ENCODE measurements at regions not wholly inside any gene's neighbourhood (a gene's known extent, or its start where the extent isn't known, plus 50 kb on each side); places are given as distances from the start of the nearest gene placed in this dataset.

DNA sequence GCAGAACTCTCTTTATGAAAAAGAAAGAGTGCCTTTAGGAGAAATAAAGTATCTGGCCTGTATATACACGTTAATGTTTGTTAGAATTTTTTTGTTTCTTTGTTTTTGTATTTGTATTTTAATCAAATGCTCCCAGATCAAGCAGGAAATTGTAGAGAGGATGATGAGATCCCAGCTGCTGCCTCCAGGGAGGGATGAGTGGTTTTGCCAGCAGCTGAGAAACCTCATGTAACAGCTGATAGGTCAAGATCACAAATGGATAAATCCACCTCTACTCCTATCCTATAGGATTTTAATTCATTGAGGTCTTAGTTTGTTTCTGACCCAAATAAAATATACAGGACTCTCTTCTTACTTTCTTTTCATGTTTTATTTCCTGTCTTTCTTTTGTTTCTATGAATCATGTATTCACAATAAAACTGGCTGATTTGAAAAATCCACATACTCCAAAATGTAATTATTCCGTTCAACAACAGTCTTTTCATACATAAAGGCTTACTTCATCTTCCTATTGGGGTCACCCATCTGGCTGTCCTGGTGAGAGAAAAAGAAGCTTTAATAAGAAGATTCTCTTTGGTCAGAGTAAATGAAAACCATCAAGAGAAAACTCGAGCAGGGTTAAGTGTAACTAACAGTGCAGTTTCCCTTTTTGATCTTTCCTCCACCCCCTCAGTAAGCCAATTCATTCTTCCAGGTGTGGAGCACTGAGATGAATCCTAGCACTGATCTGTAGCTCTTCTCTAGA is 129.3 kb upstream of the PLPPR5 start:
- Histone ChIP-seq H3K27ac (no peak overlapping the region), H3K36me3 (no peaks in the 10 kb centered on the region), H3K9me3 (ENCODE audit: low read depth) (no peaks in the 10 kb centered on the region), H3K4me1 (ENCODE audit: low read depth) (no peaks in the 10 kb centered on the region), H3K4me3 (no peak overlapping the region), H3K27me3 (no peaks in the 10 kb centered on the region)
- no peak for DNase-seq (ENCODE audit: low read depth in 1 of 2, low spot score in 1 of 2)
- TF ChIP-seq, protein P1, sequence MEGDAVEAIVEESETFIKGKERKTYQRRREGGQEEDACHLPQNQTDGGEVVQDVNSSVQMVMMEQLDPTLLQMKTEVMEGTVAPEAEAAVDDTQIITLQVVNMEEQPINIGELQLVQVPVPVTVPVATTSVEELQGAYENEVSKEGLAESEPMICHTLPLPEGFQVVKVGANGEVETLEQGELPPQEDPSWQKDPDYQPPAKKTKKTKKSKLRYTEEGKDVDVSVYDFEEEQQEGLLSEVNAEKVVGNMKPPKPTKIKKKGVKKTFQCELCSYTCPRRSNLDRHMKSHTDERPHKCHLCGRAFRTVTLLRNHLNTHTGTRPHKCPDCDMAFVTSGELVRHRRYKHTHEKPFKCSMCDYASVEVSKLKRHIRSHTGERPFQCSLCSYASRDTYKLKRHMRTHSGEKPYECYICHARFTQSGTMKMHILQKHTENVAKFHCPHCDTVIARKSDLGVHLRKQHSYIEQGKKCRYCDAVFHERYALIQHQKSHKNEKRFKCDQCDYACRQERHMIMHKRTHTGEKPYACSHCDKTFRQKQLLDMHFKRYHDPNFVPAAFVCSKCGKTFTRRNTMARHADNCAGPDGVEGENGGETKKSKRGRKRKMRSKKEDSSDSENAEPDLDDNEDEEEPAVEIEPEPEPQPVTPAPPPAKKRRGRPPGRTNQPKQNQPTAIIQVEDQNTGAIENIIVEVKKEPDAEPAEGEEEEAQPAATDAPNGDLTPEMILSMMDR (IDR thresholded peaks at IDR 0.05; ENCODE audit: low read depth, low read length): no peak

GRCh38 chr1:99137554-99138206 is 126.6 kb upstream of the PLPPR4 start:
- H3K4me3 ChIP-seq: no peak overlapping the region

DNA sequence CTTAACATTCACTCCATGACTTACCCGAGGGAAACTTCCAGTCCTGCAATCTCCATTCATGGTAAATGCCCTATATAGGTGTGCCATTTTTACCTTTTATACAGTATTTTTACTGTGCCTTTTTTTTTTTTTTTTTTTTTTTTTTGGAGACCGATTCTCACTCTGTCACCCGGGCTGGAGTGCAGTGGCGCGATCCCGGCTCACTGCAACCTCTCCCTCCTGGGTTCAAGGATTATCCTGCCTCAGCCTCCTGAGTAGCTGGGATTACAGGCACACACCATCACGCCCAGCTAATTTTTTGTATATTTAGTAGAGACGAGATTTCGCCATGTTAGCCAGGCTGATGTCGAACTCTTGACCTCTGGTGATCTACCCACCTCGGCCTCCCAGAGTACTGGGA is 124.4 kb upstream of the PLPPR4 start:
- TF ChIP-seq, protein P1 (IDR thresholded peaks at IDR 0.05; ENCODE audit: low read depth, low read length): no peak

More at GRCh38 chr1:99137554-99138206, 126.6 kb upstream of the PLPPR4 start:
- Histone ChIP-seq H3K4me1 (ENCODE audit: low read depth) (no peaks in the 10 kb centered on the region), H3K36me3 (no peaks in the 10 kb centered on the region), H3K27me3 (no peaks in the 10 kb centered on the region), H3K9me3 (ENCODE audit: low read depth) (no peaks in the 10 kb centered on the region), H3K27ac (no peak overlapping the region)
- TF ChIP-seq, protein P1 (IDR thresholded peaks at IDR 0.05; ENCODE audit: low read depth, low read length): no peak
- no peak for DNase-seq (ENCODE audit: low read depth in 1 of 2, low spot score in 1 of 2)

DNA sequence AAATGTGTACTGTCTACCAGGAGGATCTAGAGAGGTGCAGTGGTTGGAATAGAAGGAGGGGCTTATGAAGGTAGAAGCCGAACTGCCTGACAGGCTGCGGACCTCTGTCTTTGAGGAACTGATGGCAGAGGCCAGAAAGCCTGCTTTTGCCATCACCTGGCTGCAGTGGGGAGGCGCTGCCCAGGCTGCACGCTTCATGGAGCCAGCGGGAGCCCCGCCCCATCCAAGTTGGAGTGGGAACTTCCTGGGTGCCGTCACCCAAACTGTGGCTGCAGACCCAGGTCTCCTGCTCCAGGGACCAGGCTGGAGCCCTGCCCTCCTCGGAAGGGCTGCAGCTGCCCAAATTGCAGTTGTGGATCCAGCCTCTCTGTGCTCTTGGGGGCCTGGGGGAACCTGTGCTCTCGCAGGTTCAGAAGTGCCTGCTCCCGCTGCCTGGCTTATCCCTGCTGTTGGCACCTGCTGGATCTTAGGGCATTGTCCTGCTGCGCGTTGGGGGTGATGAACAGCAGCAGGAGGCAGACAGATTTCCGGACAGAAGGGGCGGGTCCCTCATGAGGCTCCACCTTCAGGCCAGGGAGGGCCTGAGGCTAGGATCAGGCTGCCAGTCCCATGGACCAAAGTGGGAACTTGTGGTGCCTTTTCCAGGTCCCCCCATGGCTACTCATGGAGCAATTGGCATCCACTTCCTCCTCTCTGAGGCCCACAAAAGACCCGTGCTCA is 118.0 kb upstream of the PLPPR4 start:
- TF ChIP-seq, protein P1 (IDR thresholded peaks at IDR 0.05; ENCODE audit: low read depth, low read length): no peak
- no peaks in the 10 kb centered on the region for H3K27me3 ChIP-seq
- no peaks in the 10 kb centered on the region for H3K36me3 ChIP-seq
- no peak for DNase-seq (ENCODE audit: low read depth in 1 of 2, low spot score in 1 of 2)
- no peaks in the 10 kb centered on the region for H3K4me1 ChIP-seq (ENCODE audit: low read depth)
- H3K27ac ChIP-seq: no peak overlapping the region
- no peak overlapping the region for H3K4me3 ChIP-seq
- no peaks in the 10 kb centered on the region for H3K9me3 ChIP-seq (ENCODE audit: low read depth)

More for the DNA sequence above, 124.4 kb upstream of the PLPPR4 start:
- no peaks in the 10 kb centered on the region for H3K27me3 ChIP-seq
- no peaks in the 10 kb centered on the region for H3K4me1 ChIP-seq (ENCODE audit: low read depth)
- H3K4me3 ChIP-seq: no peak overlapping the region
- H3K27ac ChIP-seq: no peak overlapping the region
- DNase-seq (ENCODE audit: low read depth in 1 of 2, low spot score in 1 of 2): no peak
- no peaks in the 10 kb centered on the region for H3K9me3 ChIP-seq (ENCODE audit: low read depth)
- H3K36me3 ChIP-seq: no peaks in the 10 kb centered on the region

GRCh38 chr1:99149952-99150351 is 114.3 kb upstream of the PLPPR4 start:
- no peaks in the 10 kb centered on the region for H3K9me3 ChIP-seq (ENCODE audit: low read depth)
- H3K4me3 ChIP-seq: no peak overlapping the region
- no peak overlapping the region for H3K27ac ChIP-seq
- no peak for DNase-seq (ENCODE audit: low read depth in 1 of 2, low spot score in 1 of 2)
- TF ChIP-seq, protein P1 (IDR thresholded peaks at IDR 0.05; ENCODE audit: low read depth, low read length): no peak
- H3K36me3 ChIP-seq: no peaks in the 10 kb centered on the region
- H3K4me1 ChIP-seq (ENCODE audit: low read depth): no peaks in the 10 kb centered on the region
- H3K27me3 ChIP-seq: no peaks in the 10 kb centered on the region

Measured in cardiac muscle cell (in vitro differentiated cells and primary cell).